Omental fat pad (tissue), 3 donors: ENCODE measurements at regions not wholly inside any gene's neighbourhood (a gene's known extent, or its start where the extent isn't known, plus 50 kb on each side); places are given as distances from the start of the nearest gene placed in this dataset.
"Not testable (repeated sequence)": the region's sequence is repeated elsewhere in the genome, so short reads cannot be mapped to it uniquely, and the experiment has no call there.

ENCODE experiments used
- ATAC-seq: fragments of 150-250 bp; one replicate; pipeline ENCODE4 v1.9.1; 2016; ENCODE audit warnings: mild to moderate bottlenecking, moderate library complexity; ENCODE audit not compliant: low FRiP score
- DNase-seq: peaks from one replicate; pipeline ENCODE4 v3.0.0-alpha.2; 2019; ENCODE audit warnings: low spot score
- TF ChIP-seq, protein P1 (sequence below), 3 donors: fragments of 450-650 bp; IDR thresholded peaks; one replicate each; pipeline ENCODE4 v1.5.1; 2016 to 2017; ENCODE audit warnings: antibody characterized with exemption in 3 of 3, mild to moderate bottlenecking in 3 of 3, moderate library complexity in 2 of 3

DNA sequence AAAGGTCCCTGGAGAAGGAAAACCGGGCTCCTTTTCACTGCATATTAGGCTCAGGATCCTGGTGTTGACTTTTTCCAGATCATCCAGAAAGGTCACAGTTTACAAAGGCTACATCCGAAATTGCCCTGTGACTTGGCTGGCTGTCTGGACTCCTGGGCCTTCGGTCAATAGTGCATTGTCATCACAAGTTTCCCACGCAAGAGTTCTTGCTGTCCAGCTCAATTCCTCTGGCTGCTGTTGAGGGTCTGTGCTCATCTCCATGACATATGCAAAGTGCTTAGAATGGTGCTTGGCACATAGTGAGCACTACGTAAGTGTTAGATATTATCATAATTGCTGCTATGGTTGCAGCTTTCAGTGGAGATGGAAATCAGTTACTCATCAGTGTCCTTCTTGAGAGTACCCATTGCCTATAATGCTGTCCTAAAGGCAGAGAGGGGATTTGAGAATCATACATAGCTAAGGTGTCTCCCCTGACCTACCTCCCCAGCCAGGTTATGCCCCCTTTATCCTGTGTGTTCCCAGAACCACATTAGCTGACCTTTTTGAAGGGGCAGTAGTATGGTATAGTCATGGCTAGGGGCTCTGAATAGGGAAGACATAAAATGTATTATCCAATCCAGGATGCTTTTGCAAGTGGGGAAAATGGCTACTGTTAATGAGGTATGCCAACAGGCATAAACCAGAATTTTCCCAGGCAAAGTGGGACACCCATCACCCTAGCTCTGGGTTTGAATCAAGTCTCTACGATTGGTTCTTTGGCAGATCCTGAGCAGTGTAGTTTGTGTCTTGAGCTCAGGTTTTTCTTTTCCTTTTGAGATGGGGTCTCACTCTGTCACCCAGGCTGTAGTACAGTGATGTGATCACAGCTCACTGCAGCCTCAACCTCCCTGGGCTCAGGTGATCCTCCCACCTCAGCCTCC lies 132.0 kb upstream of the CCND2 start:
- no peak for ATAC-seq
- TF ChIP-seq, protein P1, sequence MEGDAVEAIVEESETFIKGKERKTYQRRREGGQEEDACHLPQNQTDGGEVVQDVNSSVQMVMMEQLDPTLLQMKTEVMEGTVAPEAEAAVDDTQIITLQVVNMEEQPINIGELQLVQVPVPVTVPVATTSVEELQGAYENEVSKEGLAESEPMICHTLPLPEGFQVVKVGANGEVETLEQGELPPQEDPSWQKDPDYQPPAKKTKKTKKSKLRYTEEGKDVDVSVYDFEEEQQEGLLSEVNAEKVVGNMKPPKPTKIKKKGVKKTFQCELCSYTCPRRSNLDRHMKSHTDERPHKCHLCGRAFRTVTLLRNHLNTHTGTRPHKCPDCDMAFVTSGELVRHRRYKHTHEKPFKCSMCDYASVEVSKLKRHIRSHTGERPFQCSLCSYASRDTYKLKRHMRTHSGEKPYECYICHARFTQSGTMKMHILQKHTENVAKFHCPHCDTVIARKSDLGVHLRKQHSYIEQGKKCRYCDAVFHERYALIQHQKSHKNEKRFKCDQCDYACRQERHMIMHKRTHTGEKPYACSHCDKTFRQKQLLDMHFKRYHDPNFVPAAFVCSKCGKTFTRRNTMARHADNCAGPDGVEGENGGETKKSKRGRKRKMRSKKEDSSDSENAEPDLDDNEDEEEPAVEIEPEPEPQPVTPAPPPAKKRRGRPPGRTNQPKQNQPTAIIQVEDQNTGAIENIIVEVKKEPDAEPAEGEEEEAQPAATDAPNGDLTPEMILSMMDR (IDR thresholded peaks at IDR 0.05), result no peak
- no peak for DNase-seq

DNA sequence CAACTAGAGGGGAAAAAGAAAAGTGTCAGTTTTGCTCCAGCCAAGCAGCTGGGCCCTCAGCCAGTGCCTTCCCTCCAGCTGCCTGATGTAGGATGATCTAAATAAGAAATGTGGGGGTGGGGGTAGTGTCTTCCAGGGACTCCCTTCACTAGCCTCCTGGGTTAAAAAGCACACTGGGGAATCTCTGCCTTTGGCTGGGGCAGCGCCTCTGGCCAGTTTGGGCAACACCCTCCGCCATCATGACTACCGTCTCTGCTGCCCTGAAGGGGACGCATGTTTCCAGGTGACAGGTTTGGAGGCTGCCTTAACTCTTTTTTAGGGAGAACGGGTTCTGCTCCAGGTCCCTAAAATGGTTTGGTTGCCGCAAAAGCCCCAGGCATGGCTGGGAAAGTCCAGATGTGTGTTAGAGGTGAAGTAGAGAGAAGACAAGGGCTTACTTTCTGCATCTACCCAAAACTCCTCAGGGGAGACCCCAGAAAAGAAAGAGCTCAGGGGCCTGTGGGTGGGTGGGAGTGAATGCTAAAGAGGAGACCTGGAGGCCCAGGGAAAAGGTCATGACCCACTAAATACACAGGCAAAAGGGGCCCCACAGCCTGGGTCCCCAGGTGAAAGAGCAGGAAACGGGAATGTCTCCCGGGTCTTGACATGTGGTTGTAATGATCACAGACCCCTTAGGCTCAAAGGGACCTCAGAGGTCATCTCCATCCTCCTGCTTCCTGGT lies 132.8 kb upstream of the CCND2 start:
- DNase-seq, result no peak
- ATAC-seq, result no peak
- TF ChIP-seq, protein P1 (IDR thresholded peaks at IDR 0.05), result no peak

DNA sequence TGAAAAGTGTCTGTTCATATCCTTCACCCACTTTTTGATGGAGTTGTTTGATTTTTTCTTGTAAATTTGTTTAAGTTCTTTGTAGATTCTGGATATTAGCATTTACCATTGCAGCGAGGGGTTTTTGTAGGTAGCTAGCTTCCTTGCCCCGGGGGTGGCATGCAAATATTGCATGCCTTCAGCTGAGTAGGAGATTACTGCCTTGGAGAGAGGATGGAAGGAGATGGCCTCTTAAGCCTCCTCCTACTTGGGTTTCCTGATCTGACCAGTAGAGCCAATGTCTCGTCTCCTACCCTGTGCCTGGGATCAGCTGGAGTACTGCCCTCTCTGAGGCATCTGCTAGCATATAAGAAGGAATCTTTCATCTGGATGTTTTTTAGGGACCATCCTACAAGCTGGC lies 134.4 kb upstream of the CCND2 start:
- no peak for ATAC-seq
- TF ChIP-seq, protein P1 (IDR thresholded peaks at IDR 0.05), result no peak
- no peak for DNase-seq

DNA sequence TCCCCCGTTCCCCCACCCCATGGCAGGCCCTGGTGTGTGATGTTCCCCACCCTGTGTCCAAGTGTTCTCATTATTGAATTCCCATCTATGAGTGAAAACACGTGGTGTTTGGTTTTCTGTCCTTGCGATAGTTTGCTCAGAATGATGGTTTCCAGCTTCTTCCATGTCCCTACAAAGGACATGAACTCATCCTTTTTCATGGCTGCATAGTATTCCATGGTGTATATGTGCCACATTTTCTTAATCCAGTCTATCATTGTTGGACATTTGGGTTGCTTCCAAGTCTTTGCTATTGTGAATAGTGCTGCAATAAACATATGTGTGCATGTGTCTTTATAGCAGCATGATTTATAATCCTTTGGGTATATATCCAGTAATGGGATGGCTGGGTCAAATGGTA lies 135.0 kb upstream of the CCND2 start:
- DNase-seq, ATAC-seq: not testable (repeated sequence)

DNA sequence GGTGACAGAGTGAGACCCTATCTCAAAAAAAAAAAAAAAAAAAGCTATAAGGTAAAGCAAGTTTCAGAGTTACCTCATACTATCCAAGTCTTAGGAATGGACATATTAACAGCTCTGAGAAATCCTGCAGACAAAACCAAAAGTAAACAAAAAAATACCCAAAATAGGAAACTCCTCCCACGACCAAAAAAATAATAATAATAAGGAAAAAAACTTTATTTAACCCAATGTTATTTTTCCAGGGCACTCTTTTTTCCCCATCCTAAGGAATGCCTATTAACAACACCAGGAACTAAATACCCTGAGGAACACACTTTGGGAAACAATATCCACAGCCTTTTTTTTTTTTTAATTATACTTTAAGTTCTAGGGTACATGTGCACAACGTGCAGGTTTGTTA lies 135.5 kb upstream of the CCND2 start:
- ATAC-seq (no peak), DNase-seq (no peak)
- TF ChIP-seq, protein P1 (IDR thresholded peaks at IDR 0.05), result no peak

DNA sequence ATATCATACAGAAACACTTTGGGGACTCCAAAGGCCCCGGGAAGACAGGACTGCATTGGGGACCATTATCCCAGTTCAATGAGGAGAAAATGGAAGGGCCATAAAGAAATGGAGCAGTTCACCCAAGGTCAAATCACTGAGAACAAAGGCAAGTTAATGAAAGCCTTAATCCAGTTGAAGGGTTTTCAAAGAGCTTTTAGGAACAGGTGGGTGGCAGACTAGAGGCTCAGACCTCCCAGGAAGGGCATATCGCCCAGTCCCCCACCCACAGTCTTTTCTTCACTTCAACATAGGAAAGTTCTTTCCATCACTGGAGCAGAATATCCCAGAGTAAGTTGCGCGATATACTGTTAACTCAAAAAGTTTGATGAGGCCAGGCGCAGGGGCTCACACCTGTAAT lies 136.1 kb upstream of the CCND2 start:
- DNase-seq (no peak), ATAC-seq (no peak)
- TF ChIP-seq, protein P1 (IDR thresholded peaks at IDR 0.05), result no peak

DNA sequence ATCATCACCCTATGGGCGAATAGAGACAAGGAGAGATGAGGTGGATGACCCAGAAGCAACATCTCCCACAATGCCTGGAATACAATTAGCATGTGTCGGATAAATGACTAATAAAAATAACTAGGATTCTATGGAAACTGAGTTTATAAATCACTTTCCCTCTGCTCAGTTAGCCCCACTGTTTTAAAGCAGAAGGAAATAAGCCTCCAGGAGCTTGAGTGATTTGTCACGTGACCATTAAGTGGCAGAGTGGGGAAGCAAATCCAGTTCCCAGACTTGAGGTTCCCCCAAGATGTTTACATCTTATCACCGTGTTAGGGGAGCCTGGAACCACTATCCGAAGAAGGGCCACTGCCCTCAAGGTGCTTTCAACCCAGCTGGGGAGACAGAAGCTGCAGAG lies 136.5 kb upstream of the CCND2 start:
- no peak for DNase-seq
- no peak for ATAC-seq
- TF ChIP-seq, protein P1 (IDR thresholded peaks at IDR 0.05), result no peak
